ENCODE measurements at regions not wholly inside any gene's neighbourhood (a gene's known extent, or its start where the extent isn't known, plus 50 kb on each side); places are given as distances from the start of the nearest gene placed in this dataset.

- no peak for DNase-seq (ENCODE audit: low read depth in 2 of 2, low spot score in 1 of 2)
Observed at GRCh38 chr4:19010761-19011160, 989.2 kb upstream of the LCORL start.

- DNase-seq (ENCODE audit: low read depth in 2 of 2, low spot score in 1 of 2): no peak
Observed at GRCh38 chr4:19009881-19010280, 988.3 kb upstream of the LCORL start.

DNA sequence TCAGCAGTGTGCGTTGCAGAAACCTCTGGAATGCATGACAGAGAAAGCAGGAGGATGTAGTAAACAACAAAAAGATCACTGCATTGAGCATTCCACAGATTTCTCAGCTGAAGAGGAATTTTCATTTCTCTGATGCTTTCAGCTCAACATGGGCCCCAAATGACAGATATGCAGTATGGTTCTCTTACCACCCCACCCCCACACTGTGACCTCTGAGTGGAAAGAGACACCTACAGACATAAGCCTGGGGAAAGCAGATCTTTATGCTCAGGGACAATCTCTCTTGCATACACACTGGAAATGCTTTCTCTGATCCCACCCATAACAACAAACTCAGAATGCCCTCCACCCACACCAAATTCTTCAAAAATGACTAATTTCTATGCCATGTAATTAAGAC lies 983.7 kb upstream of the LCORL start:
- DNase-seq (ENCODE audit: low read depth in 2 of 2, low spot score in 1 of 2): no peak

GRCh38 chr4:19002170-19002569 lies 980.6 kb upstream of the LCORL start:
- DNase-seq (ENCODE audit: low read depth in 2 of 2, low spot score in 1 of 2): no peak

DNA sequence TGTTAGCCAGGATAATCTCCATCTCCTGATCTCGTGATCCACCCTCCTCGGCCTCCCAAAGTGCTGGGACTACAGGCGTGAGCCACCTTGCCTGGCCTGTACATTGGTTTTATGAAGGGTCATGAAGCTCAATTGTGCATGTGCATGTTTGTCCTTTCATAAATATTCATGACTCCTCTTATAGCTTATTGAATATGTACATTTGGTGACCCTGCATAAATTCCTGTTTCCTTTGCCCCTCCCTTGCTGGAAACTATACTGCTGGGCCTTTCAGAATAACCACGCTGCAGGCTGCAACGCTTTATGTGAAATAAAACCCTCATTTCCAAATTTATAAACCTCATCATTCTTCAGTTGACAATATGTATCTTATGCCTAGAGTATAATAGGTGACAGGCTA lies 978.0 kb upstream of the LCORL start:
- no peak for DNase-seq (ENCODE audit: low read depth in 2 of 2, low spot score in 1 of 2)

DNA sequence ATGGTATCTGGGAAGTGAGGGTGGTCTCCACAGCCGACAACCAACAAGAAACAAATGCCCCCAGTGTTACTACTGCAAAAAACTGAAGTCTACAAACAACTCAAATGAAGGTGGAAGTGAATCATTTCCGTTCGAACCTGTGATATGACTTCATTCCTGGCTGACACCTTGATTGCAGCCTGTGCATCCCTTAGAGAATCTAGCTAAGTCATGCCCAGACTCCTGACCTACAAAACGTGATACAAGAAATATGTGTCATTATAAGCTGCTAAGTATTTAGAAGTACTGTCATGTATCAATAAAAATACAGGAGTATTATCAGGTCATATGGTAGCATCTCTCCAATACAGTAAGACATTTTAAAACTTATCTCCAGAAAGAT lies 959.7 kb upstream of the LCORL start:
- no peak for DNase-seq (ENCODE audit: low read depth in 2 of 2, low spot score in 1 of 2)

DNA sequence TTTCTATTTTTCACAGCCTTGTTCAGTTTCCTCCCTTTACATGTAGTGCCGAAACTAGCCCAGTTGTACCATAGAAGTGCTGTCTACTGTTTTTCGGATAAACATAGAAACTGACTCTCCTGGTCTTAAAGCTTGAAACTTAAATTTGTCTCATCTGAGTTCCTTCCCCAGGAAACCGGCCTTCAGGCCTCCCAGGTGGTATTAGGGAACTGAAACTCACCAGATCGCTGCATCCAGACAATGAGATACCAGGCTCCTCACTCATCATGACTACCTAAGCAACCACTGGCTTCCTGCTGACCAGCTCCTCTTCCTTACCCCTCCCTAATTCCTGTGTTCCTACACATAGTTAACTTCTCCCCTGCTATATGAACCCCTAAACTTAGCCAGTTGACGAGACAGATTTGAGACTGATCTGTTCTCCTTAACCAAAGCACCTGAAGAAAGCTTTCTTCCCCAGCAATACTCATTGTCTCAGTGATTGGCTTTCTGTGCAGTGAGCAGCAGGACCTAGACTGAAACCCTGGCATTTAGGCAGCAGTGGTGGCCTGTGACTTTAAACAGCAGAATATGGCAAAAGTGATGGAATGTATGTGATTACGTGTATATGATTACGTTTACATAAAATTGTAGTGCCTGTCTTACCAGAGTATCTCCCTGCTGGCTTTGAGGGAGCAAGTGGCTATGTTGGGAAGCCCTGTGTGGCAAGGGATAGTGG lies 959.1 kb upstream of the LCORL start:
- DNase-seq (ENCODE audit: low read depth in 2 of 2, low spot score in 1 of 2): no peak

DNA sequence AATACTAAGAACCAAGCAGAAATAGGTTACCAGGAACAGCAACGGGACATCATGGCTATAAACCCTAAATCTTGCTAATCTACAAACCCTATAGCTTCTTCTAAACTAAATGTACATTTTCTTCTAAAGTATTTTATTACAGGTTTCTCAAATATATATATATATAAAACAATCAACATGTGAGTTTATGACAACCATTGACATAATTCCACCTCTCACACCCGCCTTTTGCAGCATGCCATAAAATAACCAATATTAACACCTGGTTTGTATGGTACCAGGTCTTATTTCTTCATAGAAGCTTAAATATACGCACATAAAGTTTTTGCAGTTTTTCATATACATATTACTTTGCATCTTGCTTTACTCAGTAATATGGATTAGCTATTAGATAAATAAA lies 955.3 kb upstream of the LCORL start:
- no peak for DNase-seq (ENCODE audit: low read depth in 2 of 2, low spot score in 1 of 2)

DNA sequence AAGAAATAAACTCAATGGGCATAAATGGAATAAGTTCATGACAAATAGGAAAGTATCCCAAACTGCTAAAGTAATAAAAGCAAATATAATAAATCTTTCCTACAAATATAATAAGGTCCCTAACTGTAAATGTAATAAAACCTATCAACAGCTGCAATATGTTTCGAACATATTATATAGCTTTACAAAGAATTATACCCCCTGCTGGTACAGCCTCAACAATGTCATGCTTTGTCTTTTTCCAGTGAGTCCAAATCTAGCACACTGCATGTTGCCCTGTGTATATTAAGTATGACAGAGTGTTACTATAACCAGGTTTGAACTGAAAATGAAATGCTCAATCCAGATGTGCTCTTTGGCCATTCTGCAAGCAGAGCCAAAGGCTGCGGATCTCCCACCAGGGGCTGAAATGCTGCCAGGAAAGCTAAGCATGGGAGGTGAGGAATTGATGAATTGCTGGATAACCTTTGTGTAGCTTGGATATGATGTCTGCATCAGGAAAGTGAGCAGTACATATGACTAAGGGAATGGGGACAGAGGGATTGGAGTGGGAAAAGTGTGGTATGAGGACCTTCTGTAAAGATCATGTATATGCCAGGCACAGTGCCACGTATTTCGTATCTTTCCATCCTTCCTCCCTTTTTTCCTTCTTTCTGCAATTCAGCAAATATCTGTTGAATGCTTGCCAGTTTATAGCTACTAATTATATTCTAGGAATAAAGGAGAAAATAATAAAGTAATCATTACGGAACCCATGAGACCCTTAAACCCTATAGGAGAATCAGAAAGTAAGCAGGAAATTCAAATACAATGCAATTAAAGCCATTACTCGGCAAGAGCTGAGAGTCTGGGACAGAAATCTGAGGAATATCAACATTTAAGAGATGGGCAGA lies 954.6 kb upstream of the LCORL start:
- no peak for DNase-seq (ENCODE audit: low read depth in 2 of 2, low spot score in 1 of 2)

GRCh38 chr4:18973296-18973695 lies 951.7 kb upstream of the LCORL start:
- no peak for DNase-seq (ENCODE audit: low read depth in 2 of 2, low spot score in 1 of 2)

DNA sequence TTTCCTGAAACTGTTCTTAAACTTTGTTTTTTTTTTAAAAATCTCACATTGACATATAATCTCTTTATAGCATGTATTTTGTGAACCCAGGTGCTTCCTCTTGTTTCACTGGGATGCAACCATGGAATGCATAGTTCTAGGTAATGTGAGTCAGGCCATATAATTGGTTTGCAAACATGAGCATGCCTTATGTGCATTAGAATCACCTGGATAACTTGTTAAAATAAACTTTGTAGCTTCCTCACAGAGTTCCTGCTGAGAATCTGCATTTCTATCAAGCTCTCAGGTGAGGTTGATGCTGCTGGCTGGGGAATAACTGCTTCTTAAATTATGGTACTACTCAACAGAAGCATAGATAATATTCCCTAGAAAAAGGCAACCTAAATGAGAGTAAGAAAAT lies 940.3 kb upstream of the LCORL start:
- DNase-seq (ENCODE audit: low read depth in 2 of 2, low spot score in 1 of 2): no peak

DNA sequence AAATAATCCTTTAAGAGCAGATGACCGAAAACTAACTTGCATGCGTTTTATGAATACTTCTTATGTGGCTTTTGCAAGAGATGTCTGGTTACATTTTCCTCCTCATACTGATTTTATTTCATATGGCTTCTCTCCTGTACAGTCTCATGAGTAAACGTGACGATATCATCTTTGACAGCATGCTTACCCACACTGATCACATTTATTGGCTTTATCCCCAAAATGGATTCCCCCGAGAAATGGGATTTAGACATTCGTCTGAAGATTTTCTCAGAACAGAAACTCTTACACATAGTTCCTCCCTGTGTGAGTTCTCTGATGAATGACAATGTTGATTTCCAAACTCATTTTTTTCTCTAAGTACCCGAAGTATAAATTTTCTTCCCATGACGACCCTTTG lies 939.7 kb upstream of the LCORL start:
- DNase-seq (ENCODE audit: low read depth in 2 of 2, low spot score in 1 of 2): no peak

DNA sequence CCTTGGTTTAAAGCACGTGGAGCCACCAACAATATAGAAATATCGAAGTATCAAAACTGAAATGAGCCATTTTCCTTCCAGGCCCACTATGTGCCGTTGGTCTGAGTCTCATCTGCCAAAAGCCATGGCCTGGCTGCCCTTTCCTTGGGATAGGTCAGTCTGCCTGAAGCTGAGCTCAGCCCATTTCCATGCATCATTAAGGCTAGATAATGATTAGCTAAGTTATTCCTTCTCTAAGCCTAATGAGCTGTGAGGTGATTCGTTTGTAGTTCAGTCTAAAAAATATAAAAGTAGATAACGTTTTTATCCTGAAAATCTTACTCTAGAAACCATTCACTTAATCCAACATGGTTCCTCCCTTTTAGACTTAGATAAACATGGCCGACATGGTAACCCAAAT lies 936.2 kb upstream of the LCORL start:
- DNase-seq (ENCODE audit: low read depth in 2 of 2, low spot score in 1 of 2): no peak

- no peak for DNase-seq (ENCODE audit: low read depth in 2 of 2, low spot score in 1 of 2)
Observed at GRCh38 chr4:18954538-18954937, 933.0 kb upstream of the LCORL start.

DNA sequence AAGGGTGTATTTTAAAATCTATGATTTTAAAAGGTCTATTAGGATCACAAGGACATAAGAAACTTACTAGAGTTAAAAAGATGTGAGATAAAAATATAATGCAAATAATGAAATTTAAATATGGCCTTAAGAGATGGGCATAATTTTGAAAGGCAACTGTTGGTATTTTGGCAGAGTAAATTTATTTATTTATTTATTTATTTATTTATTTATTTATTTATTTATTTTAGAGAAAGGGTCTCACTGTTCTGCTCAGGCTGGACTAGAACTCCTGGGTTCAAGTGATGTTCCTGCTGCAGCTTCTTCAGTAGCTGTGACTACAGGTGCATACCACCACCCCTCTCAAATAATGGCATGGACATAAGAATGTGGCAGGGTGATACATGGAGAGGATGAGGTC lies 932.1 kb upstream of the LCORL start:
- DNase-seq (ENCODE audit: low read depth in 2 of 2, low spot score in 1 of 2): no peak

- no peak for DNase-seq (ENCODE audit: low read depth in 2 of 2, low spot score in 1 of 2)
Observed at GRCh38 chr4:18945464-18945863, 923.9 kb upstream of the LCORL start.

DNA sequence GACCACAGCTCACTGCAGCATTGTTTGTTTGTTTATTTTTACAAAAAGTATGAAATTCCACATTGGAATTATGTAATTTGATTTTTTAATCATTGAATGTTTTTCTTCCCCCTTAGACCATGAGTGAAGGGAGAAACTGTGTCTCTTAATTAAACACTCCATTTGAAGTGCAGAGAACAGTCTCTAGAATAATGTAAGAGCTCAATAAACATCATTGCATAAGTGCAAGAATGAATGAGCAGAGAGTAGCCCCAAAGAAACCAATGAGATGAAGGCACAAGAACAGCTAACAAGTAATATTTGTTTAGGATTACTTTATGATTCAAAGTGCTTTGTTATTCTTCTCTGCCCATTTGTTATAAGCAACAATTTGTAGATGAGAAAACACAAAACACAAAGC lies 921.3 kb upstream of the LCORL start:
- DNase-seq (ENCODE audit: low read depth in 2 of 2, low spot score in 1 of 2): no peak

GRCh38 chr4:18938343-18939099 lies 917.0 kb upstream of the LCORL start:
- DNase-seq (ENCODE audit: low read depth in 2 of 2, low spot score in 1 of 2): no peak

DNA sequence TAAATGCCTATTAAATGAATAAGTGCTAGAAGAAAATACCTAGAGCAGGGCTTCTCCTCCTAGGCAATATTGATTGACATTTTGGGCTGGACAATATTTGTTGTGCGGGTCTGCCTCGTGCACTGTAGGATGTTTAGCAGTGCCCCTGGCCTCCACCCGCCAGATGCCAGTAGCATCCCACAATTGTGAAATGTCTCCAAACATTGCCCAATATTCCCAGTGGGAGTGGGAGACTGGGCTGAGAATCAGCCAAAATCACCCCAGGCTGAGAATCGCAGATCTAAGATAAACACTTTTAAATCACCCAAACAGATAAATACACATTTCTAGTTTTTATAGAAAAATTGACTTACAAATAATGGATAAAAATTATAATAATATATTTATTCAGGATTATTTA lies 916.2 kb upstream of the LCORL start:
- no peak for DNase-seq (ENCODE audit: low read depth in 2 of 2, low spot score in 1 of 2)

- DNase-seq (ENCODE audit: low read depth in 2 of 2, low spot score in 1 of 2): no peak
Observed at GRCh38 chr4:18937080-18937479, 915.5 kb upstream of the LCORL start.

- no peak for DNase-seq (ENCODE audit: low read depth in 2 of 2, low spot score in 1 of 2)
Observed at GRCh38 chr4:18935659-18936345, 914.2 kb upstream of the LCORL start.
